Midbrain (tissue), 1 donor: ENCODE measurements at regions not wholly inside any gene's neighbourhood (a gene's known extent, or its start where the extent isn't known, plus 50 kb on each side); places are given as distances from the start of the nearest gene placed in this dataset.

Experiments
- DNase-seq: peaks from one replicate; lab custom pipeline; 2025; lab: John Stamatoyannopoulos, UW

- DNase-seq: no peak
These were observed 119.2 kb downstream of the VAPA start for GRCh38 chr18:10033016-10033399.

GRCh38 chr18:10035281-10035991, 121.6 kb downstream of the VAPA start:
- DNase-seq: no peak

- no peak for DNase-seq
These were observed 122.7 kb downstream of the VAPA start for GRCh38 chr18:10036479-10036878.

GRCh38 chr18:10037181-10037580, 123.4 kb downstream of the VAPA start:
- DNase-seq: no peak

GRCh38 chr18:10038268-10038667, 124.5 kb downstream of the VAPA start:
- no peak for DNase-seq

- DNase-seq: no peak
These were observed 126.6 kb downstream of the VAPA start for GRCh38 chr18:10040287-10041011.

- no peak for DNase-seq
These were observed 127.4 kb downstream of the VAPA start for GRCh38 chr18:10041180-10041579.

GRCh38 chr18:10042492-10042891, 128.7 kb downstream of the VAPA start:
- no peak for DNase-seq

- no peak for DNase-seq
These were observed 130.2 kb downstream of the VAPA start for GRCh38 chr18:10044054-10044453.

- peak; percentile 66 for DNase-seq
These were observed 131.6 kb downstream of the VAPA start for GRCh38 chr18:10045296-10045891.

- DNase-seq: no peak
These were observed 132.5 kb downstream of the VAPA start for GRCh38 chr18:10046178-10046807.

- DNase-seq: no peak
These were observed 133.4 kb downstream of the VAPA start for GRCh38 chr18:10047237-10047636.

- DNase-seq: no peak
These were observed 135.9 kb downstream of the VAPA start for GRCh38 chr18:10049747-10050146.

GRCh38 chr18:10050956-10051355, 137.1 kb downstream of the VAPA start:
- no peak for DNase-seq

- peak; percentile 86 for DNase-seq
These were observed 138.2 kb downstream of the VAPA start for GRCh38 chr18:10051877-10052631.

GRCh38 chr18:10052871-10053270, 139.1 kb downstream of the VAPA start:
- DNase-seq: no peak

GRCh38 chr18:10053861-10054260, 140.0 kb downstream of the VAPA start:
- no peak for DNase-seq

- DNase-seq: no peak
These were observed 140.6 kb downstream of the VAPA start for GRCh38 chr18:10054366-10054765.

- no peak for DNase-seq
These were observed 141.4 kb downstream of the VAPA start for GRCh38 chr18:10055125-10055750.

- no peak for DNase-seq
These were observed 142.7 kb downstream of the VAPA start for GRCh38 chr18:10056506-10056905.

- peak; percentile 29 for DNase-seq
These were observed 143.6 kb downstream of the VAPA start for GRCh38 chr18:10057401-10057893.
